ENCODE measurements at regions not wholly inside any gene's neighbourhood (a gene's known extent, or its start where the extent isn't known, plus 50 kb on each side); places are given as distances from the start of the nearest gene placed in this dataset.

GRCh38 chr2:42977270-42978174 is 185.1 kb upstream of the HAAO start:
- ChIA-PET CTCF (interaction anchor here (0.8 to 5.5 kb wide), 11 partner anchors 11 to 507 kb away, joined by 3 to 63 read pairs (median 3); no protein-coding TSS in a partner anchor), POLR2A (no interaction called here)
- Mint-ChIP-seq H3K4me1 (ENCODE audit: low read depth) (peaks cover 12% of the 10 kb centered on the region), H3K9me3 (no peaks in the 10 kb centered on the region), H3K27me3 (no peaks in the 10 kb centered on the region), H3K4me3 (no peak overlapping the region), H3K36me3 (ENCODE audit: low read depth) (no peaks in the 10 kb centered on the region), H3K27ac (no peak overlapping the region)
- TF ChIP-seq CTCF (IDR thresholded peaks at IDR 0.05), result no peak
- DNase-seq, result peak; percentile 11
- intact Hi-C loops (cut with micrococcal nuclease), result loop anchor here (10.0 kb wide), 2 partner anchors 147 to 247 kb away; partner anchors contain the start of gene ZFP36L2
- no peak for ATAC-seq

- H3K27me3 Mint-ChIP-seq, result no peaks in the 10 kb centered on the region
- POLR2A ChIA-PET, result interaction anchor here (0.9 kb wide), 1 partner anchor 71 kb away, joined by 3 read pairs; no protein-coding TSS in a partner anchor
- DNase-seq, result no peak
- no peaks in the 10 kb centered on the region for H3K36me3 Mint-ChIP-seq (ENCODE audit: low read depth)
- ATAC-seq, result no peak
- CTCF ChIA-PET, result interaction anchor here (0.6 to 5.5 kb wide), 9 partner anchors 9 to 508 kb away, joined by 3 to 63 read pairs (median 3); no protein-coding TSS in a partner anchor
- no peak for TF ChIP-seq CTCF (IDR thresholded peaks at IDR 0.05)
- no peak overlapping the region for H3K27ac Mint-ChIP-seq
- no peak overlapping the region for H3K4me3 Mint-ChIP-seq
- intact Hi-C loops (cut with micrococcal nuclease), result loop anchor here (10.0 kb wide), 2 partner anchors 148 to 248 kb away; partner anchors contain the start of gene ZFP36L2
- no peaks in the 10 kb centered on the region for H3K9me3 Mint-ChIP-seq
- H3K4me1 Mint-ChIP-seq (ENCODE audit: low read depth), result peaks cover 16% of the 10 kb centered on the region
Observed at GRCh38 chr2:42976351-42976750, 184.0 kb upstream of the HAAO start.

GRCh38 chr2:42974721-42975717 is 182.6 kb upstream of the HAAO start:
- Mint-ChIP-seq H3K27ac (no peak overlapping the region), H3K9me3 (no peaks in the 10 kb centered on the region), H3K27me3 (no peaks in the 10 kb centered on the region), H3K36me3 (ENCODE audit: low read depth) (no peaks in the 10 kb centered on the region), H3K4me1 (ENCODE audit: low read depth) (peaks cover 16% of the 10 kb centered on the region), H3K4me3 (no peak overlapping the region)
- CTCF ChIA-PET, result interaction anchor here (0.7 to 5.5 kb wide), 22 partner anchors 11 to 566 kb away, joined by 3 to 63 read pairs (median 4); no protein-coding TSS in a partner anchor
- TF ChIP-seq CTCF (IDR thresholded peaks at IDR 0.05), result peak; percentile 85
- POLR2A ChIA-PET, result interaction anchor here (0.7 to 1.1 kb wide), 4 partner anchors 20 to 564 kb away, joined by 3 read pairs; no protein-coding TSS in a partner anchor
- ATAC-seq (peak; percentile 75), DNase-seq (peak; percentile 64)
- intact Hi-C loops (cut with micrococcal nuclease), result loop anchor here (10.0 kb wide), 2 partner anchors 150 to 250 kb away; partner anchors contain the start of gene ZFP36L2

- no peaks in the 10 kb centered on the region for H3K36me3 Mint-ChIP-seq (ENCODE audit: low read depth)
- CTCF ChIA-PET, result interaction anchor here (0.8 to 5.5 kb wide), 15 partner anchors 10 to 567 kb away, joined by 3 to 63 read pairs (median 4); no protein-coding TSS in a partner anchor
- intact Hi-C loops (cut with micrococcal nuclease), result loop anchor here (10.0 kb wide), 2 partner anchors 151 to 251 kb away; partner anchors contain the start of gene ZFP36L2
- no peaks in the 10 kb centered on the region for H3K9me3 Mint-ChIP-seq
- TF ChIP-seq CTCF (IDR thresholded peaks at IDR 0.05), result no peak
- H3K27ac Mint-ChIP-seq, result no peak overlapping the region
- no peak overlapping the region for H3K4me3 Mint-ChIP-seq
- H3K4me1 Mint-ChIP-seq (ENCODE audit: low read depth), result peaks cover 16% of the 10 kb centered on the region
- ATAC-seq (no peak), DNase-seq (no peak)
- H3K27me3 Mint-ChIP-seq, result no peaks in the 10 kb centered on the region
- POLR2A ChIA-PET, result interaction anchor here (1.1 kb wide), 1 partner anchor 250 kb away, joined by 3 read pairs; no protein-coding TSS in a partner anchor
Observed at GRCh38 chr2:42974169-42974720, 181.9 kb upstream of the HAAO start.

All from activated CD8-positive, alpha-beta T cell treated with anti-CD3 and anti-CD28 coated beads for 36 hours (primary cell).